HUES64 (cell line): ENCODE measurements at regions not wholly inside any gene's neighbourhood (a gene's known extent, or its start where the extent isn't known, plus 50 kb on each side); places are given as distances from the start of the nearest gene placed in this dataset.
"Not testable (repeated sequence)": the region's sequence is repeated elsewhere in the genome, so short reads cannot be mapped to it uniquely, and the experiment has no call there.

ENCODE experiments used
- H3K27ac ChIP-seq: 2 replicates; pipeline ENCODE4 v1.7.0; 2013; ENCODE audit warnings: low read depth, low read length, inconsistent platforms
- H3K27me3 ChIP-seq: 2 replicates; pipeline ENCODE4 v1.6.1; 2013; ENCODE audit warnings: mild to moderate bottlenecking, low read length; ENCODE audit not compliant: insufficient read depth
- H3K36me3 ChIP-seq: 2 replicates; pipeline ENCODE4 v1.6.1; 2013; ENCODE audit warnings: mild to moderate bottlenecking, low read length; ENCODE audit not compliant: insufficient read depth
- H3K4me1 ChIP-seq: 2 replicates; pipeline ENCODE4 v1.6.1; 2013; ENCODE audit warnings: mild to moderate bottlenecking, low read length, moderate library complexity; ENCODE audit not compliant: insufficient read depth
- H3K4me3 ChIP-seq: 2 replicates; pipeline ENCODE4 v1.5.1; 2013; ENCODE audit warnings: mild to moderate bottlenecking, low read length, moderate library complexity
- H3K9ac ChIP-seq: 2 replicates; pipeline ENCODE4 v1.6.1; 2013; ENCODE audit warnings: mild to moderate bottlenecking, low read depth, low read length
- H3K9me3 ChIP-seq: 2 replicates; pipeline ENCODE4 v1.6.1; 2013; ENCODE audit warnings: low read depth, low read length; ENCODE audit not compliant: insufficient read depth
- WGBS: fragments of 150-250, 120-280 bp; methylation state at CpG from one replicate; pipeline ENCODE4 v1.1.7; 2013; ENCODE audit warnings: missing lambda C conversion rate; 5-methylcytosine and 5-hydroxymethylcytosine counted together

DNA sequence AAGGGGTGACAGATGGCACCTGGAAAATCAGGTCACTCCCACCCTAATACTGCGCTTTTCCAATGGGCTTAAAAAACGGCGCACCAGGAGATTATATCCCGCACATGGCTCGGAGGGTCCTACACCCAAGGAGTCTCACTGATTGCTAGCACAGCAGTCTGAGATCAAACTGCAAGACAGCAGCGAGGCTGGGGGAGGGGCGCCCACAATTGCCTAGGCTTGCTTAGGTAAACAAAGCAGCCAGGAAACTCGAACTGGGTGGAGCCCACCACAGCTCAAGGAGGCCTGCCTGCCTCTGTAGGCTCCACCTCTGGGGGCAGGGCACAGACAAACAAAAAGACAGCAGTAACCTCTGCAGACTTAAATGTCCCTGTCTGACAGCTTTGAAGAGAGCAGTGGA lies 205.7 kb upstream of the HTR1E start:
- WGBS, result 84% methylated on average over 7 of the region's 8 CpGs
- not testable (repeated sequence) for H3K9ac ChIP-seq, H3K4me1 ChIP-seq, H3K27ac ChIP-seq, H3K4me3 ChIP-seq, H3K36me3 ChIP-seq, H3K27me3 ChIP-seq
- peaks cover 12% of the 10 kb centered on the region for H3K9me3 ChIP-seq

DNA sequence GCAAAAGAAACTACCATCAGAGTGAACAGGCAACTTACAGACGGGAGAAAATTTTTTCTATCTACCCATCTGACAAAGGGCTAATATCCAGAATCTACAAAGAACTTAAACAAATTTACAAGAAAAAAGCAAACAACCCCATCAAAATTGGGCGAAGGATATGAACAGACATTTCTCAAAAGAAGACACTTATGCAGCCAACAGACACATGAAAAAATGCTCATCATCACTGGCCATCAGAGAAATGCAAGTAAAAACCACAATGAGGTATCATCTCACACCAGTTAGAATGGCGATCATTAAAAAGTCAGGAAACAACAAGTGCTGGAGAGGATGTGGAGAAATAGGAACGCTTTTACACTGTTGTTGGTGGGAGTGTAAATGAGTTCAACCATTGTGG lies 206.6 kb upstream of the HTR1E start:
- not testable (repeated sequence) for H3K36me3 ChIP-seq, H3K27me3 ChIP-seq, H3K27ac ChIP-seq, H3K9ac ChIP-seq, H3K4me1 ChIP-seq, H3K4me3 ChIP-seq
- peaks cover 14% of the 10 kb centered on the region for H3K9me3 ChIP-seq
- WGBS, result 93% methylated on average over 4 of the region's 4 CpGs

DNA sequence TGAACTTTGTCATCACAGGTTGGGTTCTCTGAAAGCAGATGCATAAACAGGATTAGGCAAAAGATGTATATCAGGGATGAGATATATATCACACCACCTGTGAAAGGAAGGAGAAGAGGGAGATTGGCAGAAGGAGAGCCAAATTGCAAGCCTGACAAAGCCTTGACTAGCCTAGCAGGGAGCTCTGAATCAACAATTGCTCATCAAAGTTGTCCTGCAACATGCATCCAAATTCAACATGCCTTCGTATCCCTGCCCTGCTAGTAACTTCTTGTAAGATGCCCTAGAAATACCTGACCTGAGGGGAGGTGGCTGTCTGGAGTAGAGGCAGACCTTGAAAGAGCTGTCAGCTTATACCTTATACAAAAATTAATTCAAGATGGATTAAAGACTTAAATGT lies 207.1 kb upstream of the HTR1E start:
- no peaks in the 10 kb centered on the region for H3K4me1 ChIP-seq
- no peak overlapping the region for H3K9ac ChIP-seq
- no peaks in the 10 kb centered on the region for H3K36me3 ChIP-seq
- peaks cover 19% of the 10 kb centered on the region for H3K9me3 ChIP-seq
- no peak overlapping the region for H3K4me3 ChIP-seq
- H3K27ac ChIP-seq, result no peak overlapping the region
- H3K27me3 ChIP-seq, result no peaks in the 10 kb centered on the region
- WGBS, result 0% methylated on average over 1 of the region's 1 CpG

DNA sequence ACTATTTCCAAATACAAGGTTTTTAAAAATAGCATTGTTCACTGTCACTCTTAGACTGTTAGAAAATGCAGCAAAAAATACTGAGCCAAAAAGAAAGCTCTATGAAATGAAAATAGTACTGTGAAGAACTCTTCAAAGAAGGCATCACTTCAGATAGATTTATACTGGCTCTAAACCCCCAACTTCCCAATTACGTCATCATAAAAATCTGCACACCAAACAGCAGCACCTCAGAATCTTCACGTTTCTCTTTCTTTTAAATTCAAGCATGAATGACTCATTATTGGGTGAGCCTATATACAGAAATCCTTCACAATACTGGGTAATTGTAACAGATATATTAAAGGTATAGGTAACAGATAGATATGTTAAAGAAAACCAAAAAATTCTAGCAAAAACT lies 208.4 kb upstream of the HTR1E start:
- Histone ChIP-seq H3K27me3 (no peaks in the 10 kb centered on the region), H3K9ac (no peak overlapping the region), H3K27ac (no peak overlapping the region), H3K36me3 (no peaks in the 10 kb centered on the region), H3K4me3 (no peak overlapping the region), H3K9me3 (peaks cover 19% of the 10 kb centered on the region), H3K4me1 (peaks cover 3% of the 10 kb centered on the region; the same call in 1 of the 2 replicates)
- 41% methylated on average over 2 of the region's 2 CpGs for WGBS

DNA sequence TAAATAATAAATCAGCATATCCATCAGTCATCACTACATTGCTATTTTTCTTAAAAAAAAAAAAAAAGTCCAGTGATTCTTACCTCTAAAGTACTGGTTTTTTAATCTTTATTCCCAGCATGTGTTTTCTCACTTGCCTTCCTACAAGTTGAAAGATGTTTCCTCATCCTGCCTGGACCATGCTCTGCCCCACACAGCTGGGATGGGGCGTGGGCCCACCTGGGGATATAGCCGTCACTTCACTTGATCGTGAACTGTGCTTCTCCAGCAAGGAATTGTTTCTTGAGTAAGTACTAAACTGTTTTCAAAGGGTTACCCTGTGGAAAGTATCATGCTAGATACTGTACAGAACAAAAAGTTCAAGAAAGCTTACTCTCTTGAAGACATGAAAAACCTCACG lies 212.6 kb upstream of the HTR1E start:
- Histone ChIP-seq H3K4me1 (peaks cover 12% of the 10 kb centered on the region; the same call in 1 of the 2 replicates), H3K9ac (no peak overlapping the region), H3K9me3 (peaks cover 7% of the 10 kb centered on the region), H3K36me3 (no peaks in the 10 kb centered on the region), H3K27me3 (no peaks in the 10 kb centered on the region), H3K27ac (no peak overlapping the region), H3K4me3 (no peak overlapping the region)
- 89% methylated on average over 4 of the region's 4 CpGs for WGBS

DNA sequence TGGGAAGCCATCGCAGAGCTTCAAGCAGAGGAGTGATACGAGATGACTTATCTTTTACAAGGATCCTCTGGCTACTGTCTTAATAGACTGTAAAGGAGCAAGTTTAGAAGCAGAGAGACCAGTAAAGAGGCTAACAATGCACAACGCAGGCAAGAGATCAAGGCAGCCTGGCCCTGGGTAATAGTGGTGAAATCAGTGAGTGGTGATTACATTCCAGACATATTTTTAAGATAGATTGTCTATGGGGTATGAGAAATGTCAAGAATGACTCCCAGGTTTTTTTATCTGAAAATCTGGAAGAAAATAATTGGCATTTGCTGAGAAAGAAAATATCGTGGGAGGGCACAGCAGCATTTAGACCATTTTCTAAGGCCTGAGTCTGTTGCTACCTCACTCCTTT lies 213.6 kb upstream of the HTR1E start:
- Histone ChIP-seq H3K9me3 (peaks cover 6% of the 10 kb centered on the region; the same call in 1 of the 2 replicates), H3K36me3 (no peaks in the 10 kb centered on the region), H3K4me3 (no peak overlapping the region), H3K4me1 (peaks cover 12% of the 10 kb centered on the region; the same call in 1 of the 2 replicates), H3K9ac (no peak overlapping the region), H3K27me3 (no peaks in the 10 kb centered on the region), H3K27ac (no peak overlapping the region)
- 91% methylated on average over 4 of the region's 4 CpGs for WGBS

DNA sequence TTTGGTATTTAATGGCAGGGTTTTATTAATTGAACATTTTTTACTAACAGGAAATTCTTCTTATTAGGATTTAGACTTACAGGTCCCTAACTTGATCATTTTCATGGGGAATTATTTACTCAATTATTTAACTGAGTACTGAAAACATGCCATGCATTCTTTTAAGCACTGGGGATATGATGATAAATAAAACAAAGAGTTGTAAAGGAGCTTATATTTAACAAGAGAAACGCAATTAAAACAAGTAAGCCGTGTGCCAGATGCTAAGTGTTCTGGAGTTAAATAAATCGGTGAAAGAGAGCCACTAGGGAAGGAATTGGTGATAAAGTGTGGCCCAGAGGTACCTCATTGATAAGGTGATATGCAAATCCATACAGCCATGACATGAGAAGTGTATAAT lies 214.2 kb upstream of the HTR1E start:
- H3K27ac ChIP-seq, result no peak overlapping the region
- no peak overlapping the region for H3K4me3 ChIP-seq
- peaks cover 12% of the 10 kb centered on the region; the same call in 1 of the 2 replicates for H3K4me1 ChIP-seq
- WGBS, result 93% methylated on average over 3 of the region's 3 CpGs
- no peaks in the 10 kb centered on the region for H3K36me3 ChIP-seq
- peaks cover 6% of the 10 kb centered on the region; the same call in 1 of the 2 replicates for H3K9me3 ChIP-seq
- no peaks in the 10 kb centered on the region for H3K27me3 ChIP-seq
- H3K9ac ChIP-seq, result no peak overlapping the region

DNA sequence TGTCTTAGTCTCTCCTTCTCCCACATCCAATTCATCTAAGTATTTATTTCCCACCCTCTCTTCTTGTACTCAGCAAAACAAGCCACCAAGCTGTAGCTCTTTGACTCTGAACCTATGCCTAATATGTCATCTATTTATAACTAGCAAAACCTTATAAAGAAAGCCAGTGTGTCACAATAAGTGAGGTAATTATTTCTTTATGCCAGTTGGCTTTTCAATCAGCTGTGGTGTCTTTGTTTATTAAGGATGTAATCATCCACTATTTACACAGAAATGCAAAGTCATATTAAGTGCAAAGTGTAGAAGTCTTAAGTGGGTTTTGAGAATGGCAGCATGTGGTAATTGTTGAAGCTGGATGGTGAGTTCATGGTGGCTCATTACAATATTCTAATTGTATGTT lies 215.2 kb upstream of the HTR1E start:
- Histone ChIP-seq H3K27ac (no peak overlapping the region), H3K27me3 (no peaks in the 10 kb centered on the region), H3K9me3 (peaks cover 6% of the 10 kb centered on the region; the same call in 1 of the 2 replicates)

DNA sequence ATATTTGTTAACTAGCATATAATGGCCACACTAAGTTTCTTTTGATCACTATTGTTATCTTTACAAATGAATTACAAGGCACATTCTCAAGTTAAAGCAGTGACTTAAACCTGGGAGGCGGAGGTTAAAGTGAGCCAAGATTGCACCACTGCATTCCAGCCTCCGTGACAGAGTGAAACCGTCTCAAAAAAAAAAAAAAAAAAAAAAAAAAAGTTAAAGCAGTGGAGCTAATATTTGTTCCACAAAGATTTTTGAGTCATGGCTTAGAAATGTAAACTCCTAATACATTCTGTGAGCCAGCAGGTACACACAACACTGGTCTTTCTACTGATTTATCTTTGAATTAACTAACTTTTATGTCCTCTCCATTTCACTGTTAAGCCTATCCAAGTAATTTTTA lies 221.7 kb upstream of the HTR1E start:
- Histone ChIP-seq H3K27ac (no peak overlapping the region), H3K9ac (no peak overlapping the region), H3K27me3 (no peaks in the 10 kb centered on the region), H3K4me1 (peaks cover 16% of the 10 kb centered on the region), H3K36me3 (no peaks in the 10 kb centered on the region), H3K9me3 (no peaks in the 10 kb centered on the region), H3K4me3 (no peak overlapping the region)
- WGBS, result 62% methylated on average over 3 of the region's 3 CpGs

More for the DNA sequence above, 215.2 kb upstream of the HTR1E start:
- H3K4me1 ChIP-seq, result peaks cover 12% of the 10 kb centered on the region; the same call in 1 of the 2 replicates
- H3K9ac ChIP-seq, result no peak overlapping the region
- H3K36me3 ChIP-seq, result no peaks in the 10 kb centered on the region
- H3K4me3 ChIP-seq, result no peak overlapping the region

DNA sequence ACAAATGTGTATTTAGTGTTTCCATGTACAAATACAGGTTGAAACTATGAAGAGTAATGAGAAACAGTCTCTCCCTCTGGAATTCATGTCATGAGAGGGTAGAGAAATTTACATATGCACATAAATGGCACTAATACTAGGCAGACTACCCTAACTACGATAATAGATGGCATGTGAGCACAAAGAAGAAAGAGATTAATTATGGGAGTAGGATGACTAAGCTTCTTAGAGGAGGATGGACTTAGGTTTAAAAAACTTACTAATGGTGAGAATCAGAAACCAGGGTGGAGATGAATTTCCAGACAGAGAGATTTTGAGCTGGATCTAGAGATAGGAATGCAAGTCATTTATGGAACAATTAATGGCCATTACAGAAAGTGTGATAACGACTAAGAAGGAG lies 225.3 kb upstream of the HTR1E start:
- Histone ChIP-seq H3K9me3 (no peaks in the 10 kb centered on the region), H3K4me1 (peaks cover 16% of the 10 kb centered on the region), H3K36me3 (no peaks in the 10 kb centered on the region), H3K27me3 (no peaks in the 10 kb centered on the region), H3K9ac (no peak overlapping the region), H3K4me3 (no peak overlapping the region), H3K27ac (no peak overlapping the region)
- WGBS, result 50% methylated on average over 2 of the region's 2 CpGs

DNA sequence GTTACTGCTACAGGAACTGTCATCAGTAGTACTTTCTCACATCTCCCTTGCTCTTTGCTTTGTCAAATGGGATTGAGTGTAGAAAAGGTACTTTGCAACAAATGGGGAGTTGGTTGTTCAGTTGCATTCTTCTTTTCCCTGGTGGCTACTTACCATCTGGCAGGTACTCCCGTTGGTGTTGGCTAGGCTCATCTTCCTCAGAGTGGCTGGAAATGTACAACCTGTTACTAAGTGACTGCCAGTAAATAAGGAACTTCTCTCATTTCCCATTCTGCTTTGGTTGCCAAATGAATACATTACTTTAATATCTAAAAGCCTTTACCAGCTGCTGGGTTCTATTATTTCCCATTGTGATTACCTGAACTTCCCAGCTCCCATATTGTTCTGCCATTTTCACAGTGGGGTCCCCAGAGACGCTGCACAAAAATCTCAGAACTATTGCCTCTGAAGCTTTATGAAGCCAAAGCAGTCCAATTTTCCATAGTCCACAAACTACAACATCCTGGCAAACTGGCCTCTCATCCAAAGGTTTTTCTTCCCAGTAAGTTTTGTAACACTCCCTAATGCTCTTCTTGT lies 229.7 kb upstream of the HTR1E start:
- no peaks in the 10 kb centered on the region for H3K27me3 ChIP-seq
- WGBS, result 46% methylated on average over 2 of the region's 2 CpGs

DNA sequence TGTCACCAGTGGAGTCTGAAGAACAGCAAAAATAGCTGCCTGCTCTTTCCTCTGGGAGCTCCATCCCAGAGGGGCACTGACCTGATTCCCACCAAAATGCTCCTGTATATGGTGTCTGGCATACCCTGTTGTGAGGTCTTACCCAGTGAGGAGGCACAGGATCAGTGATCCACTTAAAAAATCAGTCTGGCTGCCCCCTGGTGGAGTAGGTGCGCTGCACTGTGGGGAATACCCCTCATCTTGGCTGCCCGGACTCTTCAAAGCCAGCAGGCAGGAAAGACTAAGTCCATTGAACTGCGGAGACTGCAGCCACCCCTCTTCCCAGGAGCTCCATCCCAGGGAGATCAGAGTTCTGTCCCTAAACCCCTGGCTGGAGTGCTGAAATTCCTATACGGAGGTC lies 230.9 kb upstream of the HTR1E start:
- H3K27ac ChIP-seq, result no peak overlapping the region
- WGBS, result 85% methylated on average over 4 of the region's 4 CpGs
- H3K9me3 ChIP-seq, result no peaks in the 10 kb centered on the region
- H3K4me1 ChIP-seq, result peaks cover 8% of the 10 kb centered on the region
- no peak overlapping the region for H3K9ac ChIP-seq
- no peaks in the 10 kb centered on the region for H3K27me3 ChIP-seq
- no peaks in the 10 kb centered on the region for H3K36me3 ChIP-seq
- H3K4me3 ChIP-seq, result no peak overlapping the region

More for the DNA sequence above, 229.7 kb upstream of the HTR1E start:
- no peak overlapping the region for H3K4me3 ChIP-seq
- H3K27ac ChIP-seq, result no peak overlapping the region
- no peaks in the 10 kb centered on the region for H3K9me3 ChIP-seq
- H3K9ac ChIP-seq, result no peak overlapping the region
- H3K4me1 ChIP-seq, result peaks cover 13% of the 10 kb centered on the region
- H3K36me3 ChIP-seq, result no peaks in the 10 kb centered on the region
